Epithelial cell of prostate (primary cell): ENCODE measurements at regions not wholly inside any gene's neighbourhood (a gene's known extent, or its start where the extent isn't known, plus 50 kb on each side); places are given as distances from the start of the nearest gene placed in this dataset.

Experiments
- DNase-seq: peaks from one replicate; pipeline ENCODE4 v3.0.0-alpha.2; 2011; ENCODE audit warnings: low read depth, low spot score
- H3K27ac ChIP-seq: fragments of 450-650 bp; 2 replicates; pipeline ENCODE4 v1.5.1; 2017; ENCODE audit warnings: mild to moderate bottlenecking

GRCh38 chr10:10946801-10947200, 70.9 kb upstream of the CELF2 start:
- H3K27ac ChIP-seq = no peak overlapping the region
- no peak for DNase-seq

GRCh38 chr10:10951675-10952074, 66.0 kb upstream of the CELF2 start:
- no peak overlapping the region for H3K27ac ChIP-seq
- DNase-seq = no peak

GRCh38 chr10:10952800-10953199, 64.9 kb upstream of the CELF2 start:
- no peak for DNase-seq
- H3K27ac ChIP-seq = no peak overlapping the region

- DNase-seq = no peak
- H3K27ac ChIP-seq = no peak overlapping the region
Observed at GRCh38 chr10:10956681-10957542, 60.8 kb upstream of the CELF2 start.

GRCh38 chr10:10958041-10958440, 59.6 kb upstream of the CELF2 start:
- no peak for DNase-seq
- no peak overlapping the region for H3K27ac ChIP-seq

GRCh38 chr10:10959666-10960065, 58.0 kb upstream of the CELF2 start:
- H3K27ac ChIP-seq = no peak overlapping the region
- no peak for DNase-seq

GRCh38 chr10:10960534-10960933, 57.1 kb upstream of the CELF2 start:
- no peak overlapping the region for H3K27ac ChIP-seq
- DNase-seq = no peak

- no peak for DNase-seq
- H3K27ac ChIP-seq = no peak overlapping the region
Observed at GRCh38 chr10:10961072-10961471, 56.6 kb upstream of the CELF2 start.

GRCh38 chr10:10967029-10967428, 50.6 kb upstream of the CELF2 start:
- no peak overlapping the region for H3K27ac ChIP-seq
- DNase-seq = no peak

GRCh38 chr10:10967581-10968256, 50.0 kb upstream of the CELF2 start:
- no peak for DNase-seq

More at GRCh38 chr10:10967581-10968256, 50.0 kb upstream of the CELF2 start:
- H3K27ac ChIP-seq = no peak overlapping the region
